OCI-LY3 (cell line): ENCODE measurements at regions not wholly inside any gene's neighbourhood (a gene's known extent, or its start where the extent isn't known, plus 50 kb on each side); places are given as distances from the start of the nearest gene placed in this dataset.

ENCODE experiments used
- H2AFZ ChIP-seq: fragments of 200-600, 300-600 bp; shearing (Covaris generic); 2 replicates; pipeline ENCODE4 v1.6.0; 2014; ENCODE audit warnings: antibody characterized with exemption, low read depth, low read length
- H3K27ac ChIP-seq: fragments of 200-600, 300-600 bp; sonication (generic); 2 replicates; pipeline ENCODE4 v1.5.1; 2014; ENCODE audit warnings: mild to moderate bottlenecking, low read length, moderate library complexity, mixed read lengths
- H3K27me3 ChIP-seq: fragments of 200-600, 300-600 bp; sonication (generic); 2 replicates; pipeline ENCODE4 v1.6.1; 2014; ENCODE audit warnings: low read depth, low read length, mixed read lengths
- H3K36me3 ChIP-seq: fragments of 200-600, 300-600 bp; sonication (generic); replicated peaks from 2 replicates; pipeline ENCODE3; 2014; ENCODE audit warnings: low read depth, low read length, mixed read lengths
- H3K4me1 ChIP-seq: fragments of 300-600, 200-600 bp; sonication (generic); 2 replicates; pipeline ENCODE4 v1.6.1; 2014; ENCODE audit warnings: low read length, mixed read lengths
- H3K4me2 ChIP-seq: fragments of 200-600, 300-600 bp; sonication (generic); 2 replicates; pipeline ENCODE4 v1.6.1; 2014; ENCODE audit warnings: low read length, mixed read lengths
- H3K4me3 ChIP-seq: fragments of 300-600, 200-600 bp; sonication (generic); 2 replicates; pipeline ENCODE4 v1.5.1; 2014; ENCODE audit warnings: antibody characterized with exemption, mild to moderate bottlenecking, low read length, moderate library complexity
- H3K79me2 ChIP-seq: fragments of 300-600, 200-600 bp; shearing (Covaris generic); 2 replicates; pipeline ENCODE4 v1.6.1; 2014; ENCODE audit warnings: mild to moderate bottlenecking, low read length, mixed read lengths
- H3K9ac ChIP-seq: fragments of 300-600, 200-600 bp; shearing (Covaris generic); 2 replicates; pipeline ENCODE4 v1.6.0; 2014; ENCODE audit warnings: mild to moderate bottlenecking, low read length, moderate library complexity
- H3K9me3 ChIP-seq: fragments of 200-600, 300-600 bp; shearing (Covaris generic); 2 replicates; pipeline ENCODE4 v1.6.1; 2014; ENCODE audit warnings: low read length, mixed read lengths; ENCODE audit not compliant: insufficient read depth
- H4K20me1 ChIP-seq: fragments of 200-600, 300-600 bp; sonication (generic); 2 replicates; pipeline ENCODE4 v1.6.1; 2016; ENCODE audit warnings: low read length, mixed read lengths; ENCODE audit not compliant: insufficient read depth
- EZH2phosphoT487 ChIP-seq: fragments of 200-600 bp; shearing (Covaris generic); IDR thresholded peaks from 2 replicates; pipeline ENCODE4 v1.6.1; 2018; ENCODE audit warnings: antibody characterized with exemption, mixed run types, low read depth
- TF ChIP-seq, protein P1 (sequence below): fragments of 200-600, 300-600 bp; sonication (generic); IDR thresholded peaks from 2 replicates; pipeline ENCODE4 v1.5.1; 2014; ENCODE audit warnings: antibody characterized with exemption, low read length, low read depth

DNA sequence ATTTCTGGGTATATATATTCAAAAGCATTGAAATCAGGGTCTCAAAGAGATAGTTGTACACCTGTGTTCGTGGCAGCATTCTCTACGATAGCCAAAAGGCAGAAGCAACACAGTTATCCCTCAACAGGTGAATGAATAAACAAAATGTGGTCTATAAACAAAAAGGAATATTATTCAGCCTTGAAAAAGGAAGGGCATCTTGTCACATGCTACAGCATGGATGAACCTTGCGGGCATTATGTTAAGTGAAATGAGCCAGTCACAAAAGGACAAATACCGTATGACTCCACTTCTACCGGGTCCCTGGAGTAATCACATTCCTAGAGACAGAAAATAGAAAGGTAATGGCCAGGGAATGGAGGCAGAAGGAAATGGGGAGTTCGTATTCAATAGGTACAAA is 228.8 kb downstream of the SH3BP4 start:
- no peaks in the 10 kb centered on the region for H3K9me3 ChIP-seq
- H3K27ac ChIP-seq: no peak overlapping the region
- H3K79me2 ChIP-seq: no peaks in the 10 kb centered on the region
- H3K4me1 ChIP-seq: no peaks in the 10 kb centered on the region
- H3K4me3 ChIP-seq: no peak overlapping the region
- no peak overlapping the region for H2AFZ ChIP-seq
- TF ChIP-seq EZH2phosphoT487: no peak
- TF ChIP-seq, protein P1, sequence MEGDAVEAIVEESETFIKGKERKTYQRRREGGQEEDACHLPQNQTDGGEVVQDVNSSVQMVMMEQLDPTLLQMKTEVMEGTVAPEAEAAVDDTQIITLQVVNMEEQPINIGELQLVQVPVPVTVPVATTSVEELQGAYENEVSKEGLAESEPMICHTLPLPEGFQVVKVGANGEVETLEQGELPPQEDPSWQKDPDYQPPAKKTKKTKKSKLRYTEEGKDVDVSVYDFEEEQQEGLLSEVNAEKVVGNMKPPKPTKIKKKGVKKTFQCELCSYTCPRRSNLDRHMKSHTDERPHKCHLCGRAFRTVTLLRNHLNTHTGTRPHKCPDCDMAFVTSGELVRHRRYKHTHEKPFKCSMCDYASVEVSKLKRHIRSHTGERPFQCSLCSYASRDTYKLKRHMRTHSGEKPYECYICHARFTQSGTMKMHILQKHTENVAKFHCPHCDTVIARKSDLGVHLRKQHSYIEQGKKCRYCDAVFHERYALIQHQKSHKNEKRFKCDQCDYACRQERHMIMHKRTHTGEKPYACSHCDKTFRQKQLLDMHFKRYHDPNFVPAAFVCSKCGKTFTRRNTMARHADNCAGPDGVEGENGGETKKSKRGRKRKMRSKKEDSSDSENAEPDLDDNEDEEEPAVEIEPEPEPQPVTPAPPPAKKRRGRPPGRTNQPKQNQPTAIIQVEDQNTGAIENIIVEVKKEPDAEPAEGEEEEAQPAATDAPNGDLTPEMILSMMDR: no peak
- no peaks in the 10 kb centered on the region for H3K36me3 ChIP-seq
- no peaks in the 10 kb centered on the region for H3K27me3 ChIP-seq
- H4K20me1 ChIP-seq: no peaks in the 10 kb centered on the region
- H3K4me2 ChIP-seq: no peak overlapping the region
- no peak overlapping the region for H3K9ac ChIP-seq

DNA sequence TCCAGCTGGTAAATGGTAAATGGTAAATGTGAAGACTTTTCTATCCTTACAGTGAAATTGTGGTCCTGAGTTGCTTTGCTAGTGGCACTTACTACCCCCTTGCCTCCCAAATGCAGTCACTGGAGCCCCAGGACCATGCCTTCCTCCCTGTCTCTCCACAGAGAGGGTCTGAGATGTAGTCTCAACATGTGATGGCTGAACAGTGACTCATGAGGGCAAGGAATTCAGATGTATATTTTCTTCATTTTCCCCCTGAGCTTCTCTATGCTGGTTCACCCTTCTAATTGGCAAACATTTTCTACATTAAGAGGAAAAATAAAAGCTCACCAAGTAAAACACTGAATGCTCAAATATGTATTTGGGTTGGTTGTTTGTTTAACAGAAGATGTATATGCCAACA is 232.0 kb downstream of the SH3BP4 start:
- Histone ChIP-seq H3K4me1 (no peaks in the 10 kb centered on the region), H3K9me3 (no peaks in the 10 kb centered on the region), H3K79me2 (no peaks in the 10 kb centered on the region), H3K27me3 (no peaks in the 10 kb centered on the region), H3K9ac (no peak overlapping the region), H3K4me3 (no peak overlapping the region), H3K27ac (no peak overlapping the region), H3K36me3 (no peaks in the 10 kb centered on the region), H4K20me1 (no peaks in the 10 kb centered on the region), H2AFZ (no peak overlapping the region), H3K4me2 (no peak overlapping the region)
- TF ChIP-seq, protein P1: no peak
- no peak for TF ChIP-seq EZH2phosphoT487

DNA sequence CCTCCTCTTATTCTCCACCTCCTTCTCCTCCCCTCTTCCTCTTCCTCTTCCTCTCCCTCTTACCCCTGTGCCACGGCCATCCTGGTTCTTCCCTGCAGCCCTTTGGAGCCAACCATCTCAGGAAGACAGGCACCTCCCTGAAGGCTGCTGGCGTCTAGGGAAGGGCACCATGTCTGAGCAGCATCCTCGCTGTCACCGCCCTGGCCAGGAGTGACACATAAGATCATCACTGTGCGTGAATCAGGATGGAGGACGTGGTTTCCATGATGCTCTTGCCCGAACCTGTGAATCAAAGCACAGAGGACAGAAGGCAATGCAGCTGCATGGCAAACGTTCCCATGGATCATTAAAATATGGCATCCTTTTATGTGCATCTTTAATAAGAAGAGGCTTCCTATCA is 236.0 kb downstream of the SH3BP4 start:
- H3K79me2 ChIP-seq: no peaks in the 10 kb centered on the region
- no peaks in the 10 kb centered on the region for H3K27me3 ChIP-seq
- H4K20me1 ChIP-seq: no peaks in the 10 kb centered on the region
- no peak for TF ChIP-seq EZH2phosphoT487
- TF ChIP-seq, protein P1: no peak
- no peaks in the 10 kb centered on the region for H3K9me3 ChIP-seq
- H2AFZ ChIP-seq: no peak overlapping the region
- no peak overlapping the region for H3K4me3 ChIP-seq
- no peak overlapping the region for H3K27ac ChIP-seq
- H3K36me3 ChIP-seq: no peaks in the 10 kb centered on the region
- H3K4me1 ChIP-seq: no peaks in the 10 kb centered on the region
- no peak overlapping the region for H3K9ac ChIP-seq
- no peak overlapping the region for H3K4me2 ChIP-seq

DNA sequence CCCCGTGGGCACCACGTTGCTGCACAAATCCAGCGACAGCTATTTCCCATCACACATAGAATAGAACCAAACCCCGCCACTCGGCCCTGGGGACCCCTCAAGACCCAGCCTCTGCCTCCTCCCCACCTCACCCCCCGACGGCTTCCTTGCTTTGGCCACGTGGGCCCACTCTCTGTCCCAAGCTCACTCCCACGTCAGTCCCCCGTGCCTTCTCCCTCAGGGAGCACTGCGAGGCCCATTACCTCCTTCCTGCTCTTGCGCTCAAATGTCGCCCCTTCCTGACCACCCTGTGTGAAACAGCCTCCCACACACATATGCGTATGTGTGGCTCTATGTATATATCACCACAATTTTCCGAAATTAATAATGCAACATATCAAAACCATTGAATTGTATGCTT is 239.7 kb downstream of the SH3BP4 start:
- Histone ChIP-seq H3K4me1 (no peaks in the 10 kb centered on the region), H2AFZ (no peak overlapping the region), H3K9ac (no peak overlapping the region), H4K20me1 (no peaks in the 10 kb centered on the region), H3K4me2 (no peak overlapping the region), H3K4me3 (no peak overlapping the region), H3K9me3 (no peaks in the 10 kb centered on the region), H3K27me3 (no peaks in the 10 kb centered on the region), H3K36me3 (no peaks in the 10 kb centered on the region), H3K27ac (no peak overlapping the region), H3K79me2 (no peaks in the 10 kb centered on the region)
- TF ChIP-seq EZH2phosphoT487: no peak

DNA sequence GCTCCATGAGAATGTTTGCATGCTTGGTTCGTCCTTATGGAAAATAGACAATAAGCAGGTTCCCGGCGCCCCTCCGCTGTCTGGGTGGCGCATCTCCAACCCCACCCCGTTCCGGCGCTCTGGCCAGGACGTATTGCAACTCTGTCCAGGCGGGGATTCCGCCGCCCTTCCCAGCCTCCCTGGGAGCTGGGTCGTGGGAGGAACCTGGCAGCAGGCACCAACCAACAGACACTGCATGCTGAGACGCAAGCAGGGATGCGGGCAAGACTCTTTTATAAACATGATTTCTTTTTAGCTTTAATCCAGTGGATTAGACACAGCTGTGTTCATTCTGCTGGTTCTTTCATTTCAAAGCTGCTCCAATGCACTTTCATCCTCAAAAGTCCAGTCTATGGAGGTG is 240.2 kb downstream of the SH3BP4 start:
- Histone ChIP-seq H3K27me3 (no peaks in the 10 kb centered on the region), H3K4me1 (no peaks in the 10 kb centered on the region), H3K4me2 (no peak overlapping the region), H2AFZ (no peak overlapping the region), H3K4me3 (no peak overlapping the region), H3K79me2 (no peaks in the 10 kb centered on the region), H3K36me3 (no peaks in the 10 kb centered on the region), H3K27ac (no peak overlapping the region), H3K9me3 (no peaks in the 10 kb centered on the region), H4K20me1 (no peaks in the 10 kb centered on the region), H3K9ac (no peak overlapping the region)
- TF ChIP-seq, protein P1: no peak
- no peak for TF ChIP-seq EZH2phosphoT487
